ENCODE measurements at regions not wholly inside any gene's neighbourhood (a gene's known extent, or its start where the extent isn't known, plus 50 kb on each side); places are given as distances from the start of the nearest gene placed in this dataset.

DNA sequence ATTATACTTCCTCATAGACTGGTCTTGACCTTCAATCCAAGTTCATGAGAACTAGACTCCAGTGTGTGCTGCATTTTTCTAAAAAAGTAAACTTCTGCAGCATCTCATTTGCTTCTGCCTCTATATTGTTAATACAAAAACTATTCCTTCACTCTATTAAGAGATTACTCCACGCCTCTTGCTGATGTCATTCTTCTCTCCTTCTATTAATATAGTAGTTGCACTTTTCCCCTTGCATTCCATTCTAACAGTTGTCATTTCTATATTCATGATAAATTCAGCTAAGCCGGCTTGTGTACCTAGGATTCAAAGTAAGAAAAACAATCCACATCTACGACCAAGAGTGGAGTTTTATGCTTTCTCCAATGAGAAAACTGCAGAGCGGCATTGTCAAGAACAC, 480.4 kb upstream of the NOVA1 start:
- DNase-seq (ENCODE audit: low read depth in 2 of 2) = no peak

DNA sequence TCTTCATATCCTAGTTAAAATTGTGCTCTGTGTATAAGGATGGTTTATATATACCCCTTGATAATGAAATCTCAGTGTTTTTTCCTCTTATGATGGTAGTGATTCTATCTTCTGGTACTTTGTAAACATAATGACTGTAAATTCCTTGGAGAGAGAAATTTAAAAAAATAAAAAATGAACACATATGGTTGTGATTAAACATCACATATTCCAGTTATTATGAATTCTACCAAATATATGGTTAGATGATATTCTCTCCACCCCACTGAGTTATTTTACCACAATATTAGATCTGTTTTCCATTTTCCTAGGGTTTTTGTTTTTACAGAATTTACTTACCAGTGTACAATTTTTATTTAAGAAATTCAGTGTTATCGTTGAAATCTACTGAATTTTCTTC, 481.9 kb upstream of the NOVA1 start:
- no peak for DNase-seq (ENCODE audit: low read depth in 2 of 2)

DNA sequence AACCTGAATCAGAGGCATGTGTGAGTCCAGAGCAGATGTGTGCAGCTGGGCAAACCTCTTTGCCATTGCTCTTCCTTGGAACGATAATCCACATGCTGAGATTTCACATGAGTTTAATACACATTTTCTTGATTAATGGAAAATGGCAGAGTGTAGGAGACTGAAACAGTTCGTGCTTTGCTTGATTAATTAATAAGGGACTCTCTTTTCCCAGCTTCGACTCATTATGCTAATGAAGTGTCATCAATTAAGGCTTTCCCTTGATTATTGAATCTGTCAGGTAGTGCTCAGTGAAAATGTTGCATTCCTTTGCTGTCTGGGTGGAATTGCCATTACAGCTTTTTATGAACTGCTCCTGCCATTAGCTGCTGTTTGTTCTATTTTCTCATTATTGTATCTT, 487.7 kb upstream of the NOVA1 start:
- DNase-seq (ENCODE audit: low read depth in 2 of 2) = no peak

DNA sequence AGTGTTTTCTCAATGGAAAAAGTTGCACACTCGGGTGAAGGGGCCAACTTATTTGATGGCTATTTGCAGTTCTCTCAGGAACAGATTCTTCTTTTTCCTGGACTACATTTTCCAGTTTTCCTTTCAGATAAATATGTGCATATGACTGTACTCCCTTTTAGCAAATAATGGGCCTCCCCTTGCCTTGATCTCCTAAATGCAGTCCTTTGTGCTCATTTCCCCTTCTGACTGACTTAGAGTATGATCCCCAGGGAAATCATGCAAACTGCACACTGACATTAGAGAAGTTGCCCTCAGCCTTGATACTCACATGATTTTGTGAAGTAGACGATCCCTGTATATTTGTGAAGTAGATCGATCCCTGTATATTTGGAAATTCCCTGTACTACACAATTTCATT, 492.9 kb upstream of the NOVA1 start:
- DNase-seq (ENCODE audit: low read depth in 2 of 2) = no peak

DNA sequence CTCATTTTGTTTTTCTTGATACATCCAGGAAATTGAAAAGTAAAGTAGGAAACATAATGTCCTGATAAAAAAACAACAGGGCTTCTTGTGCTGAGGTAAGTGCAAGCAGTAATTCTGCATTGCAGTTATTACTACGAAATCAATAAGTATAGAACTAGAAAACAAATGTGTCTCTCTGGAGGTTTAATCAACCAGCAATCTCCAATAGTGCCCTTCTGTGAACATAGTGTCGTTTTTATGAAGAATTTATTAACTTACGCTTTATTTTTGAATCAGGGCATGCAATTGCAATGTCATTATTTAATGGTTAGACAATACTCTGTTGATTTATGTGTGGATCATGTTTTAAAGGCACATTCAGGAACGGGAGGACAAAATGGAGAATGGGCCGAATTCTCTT, 494.1 kb upstream of the NOVA1 start:
- no peak for DNase-seq (ENCODE audit: low read depth in 2 of 2)

DNA sequence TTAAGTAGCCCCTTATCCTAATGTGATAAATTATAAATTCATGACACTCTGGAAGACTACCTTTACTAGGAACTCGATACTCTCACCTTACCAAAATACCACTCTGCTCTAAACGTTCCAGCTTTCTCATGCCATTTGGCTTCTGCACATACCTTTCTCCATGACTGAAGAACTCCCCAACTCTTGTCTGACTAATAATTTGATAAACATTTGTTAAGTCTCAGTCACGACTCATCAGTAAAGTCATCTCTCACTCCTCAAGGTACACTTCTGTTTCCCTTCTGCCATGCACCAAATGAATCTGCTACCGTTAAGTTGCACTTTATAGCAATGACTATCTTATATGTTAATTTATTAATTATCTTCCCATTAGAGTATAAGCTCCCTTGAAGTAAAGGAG, 498.3 kb upstream of the NOVA1 start:
- DNase-seq (ENCODE audit: low read depth in 2 of 2) = no peak

DNA sequence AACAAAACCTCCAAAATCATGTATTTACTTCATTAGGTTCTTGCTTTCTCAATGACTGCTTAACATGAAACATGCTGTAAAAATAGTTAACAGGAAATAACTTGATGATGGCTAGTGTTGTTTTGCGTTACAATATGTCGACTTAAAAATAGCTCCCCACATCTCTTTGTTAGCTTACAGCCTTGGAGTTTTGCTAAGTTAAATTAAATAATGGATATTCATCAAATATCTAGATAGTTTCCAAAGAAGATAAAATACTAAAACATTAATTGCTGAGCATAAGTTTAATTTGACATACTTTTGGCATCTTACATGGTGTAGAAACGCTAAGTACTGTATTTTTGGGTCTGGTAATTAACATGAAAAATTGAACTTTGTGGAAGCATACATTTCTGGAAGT, 500.6 kb upstream of the NOVA1 start:
- DNase-seq (ENCODE audit: low read depth in 2 of 2) = no peak

DNA sequence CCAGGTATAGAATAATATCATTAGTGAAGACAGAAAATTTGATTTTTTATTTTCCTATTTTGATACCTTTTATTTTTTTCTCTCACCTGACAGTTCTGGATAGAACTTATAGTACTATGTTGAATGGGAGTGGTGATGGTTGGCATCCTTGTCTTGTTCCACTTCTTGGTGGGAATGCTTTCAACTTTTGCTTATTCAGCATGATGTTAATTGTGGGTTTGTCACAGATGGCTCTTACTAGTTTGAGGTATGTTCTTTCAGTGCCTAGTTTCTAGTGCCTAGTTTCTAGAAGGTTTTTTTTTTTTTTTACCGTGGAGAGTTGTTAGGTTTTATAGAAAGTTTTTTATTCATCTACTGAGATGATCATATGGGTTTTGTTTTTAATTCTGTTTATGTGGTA, 516.3 kb upstream of the NOVA1 start:
- no peak for DNase-seq (ENCODE audit: low read depth in 2 of 2)

DNA sequence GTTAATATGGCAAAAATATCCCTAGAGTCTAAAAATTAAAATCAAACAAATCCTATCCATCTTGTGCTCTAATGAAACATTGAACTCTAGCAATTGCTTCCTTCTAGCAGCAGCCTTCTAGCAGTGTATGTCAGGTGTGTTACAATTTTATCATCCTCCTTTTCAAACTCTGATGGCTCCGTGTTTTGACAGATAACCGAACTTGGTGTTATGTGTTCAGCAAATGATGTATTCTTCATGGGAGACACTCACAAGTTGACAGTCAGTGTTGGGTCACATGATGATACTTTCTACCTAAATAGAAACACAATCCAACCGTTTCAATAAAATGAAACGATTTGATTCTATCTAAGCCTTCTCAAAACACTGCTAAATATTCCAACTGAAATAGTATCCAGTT, 525.3 kb upstream of the NOVA1 start:
- no peak for DNase-seq (ENCODE audit: low read depth in 2 of 2)

DNA sequence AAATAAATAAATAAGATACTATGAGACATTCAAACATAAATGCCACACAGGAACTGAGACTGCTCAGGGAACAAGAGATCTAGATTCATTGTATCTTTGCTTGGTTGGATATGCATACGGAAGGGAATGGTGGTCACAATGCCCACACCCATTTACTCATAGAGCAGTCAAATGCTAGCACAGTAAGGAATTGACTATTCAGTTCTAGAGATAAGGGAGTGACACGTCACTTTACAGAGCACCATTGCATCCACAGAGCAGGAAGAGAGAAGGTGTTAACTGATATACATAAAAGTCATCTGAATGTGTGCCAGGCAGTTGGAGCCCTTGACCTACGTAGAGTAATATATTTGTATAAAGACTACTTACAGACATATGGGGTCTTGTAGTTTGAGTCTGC, 530.0 kb upstream of the NOVA1 start:
- DNase-seq (ENCODE audit: low read depth in 2 of 2) = no peak

DNA sequence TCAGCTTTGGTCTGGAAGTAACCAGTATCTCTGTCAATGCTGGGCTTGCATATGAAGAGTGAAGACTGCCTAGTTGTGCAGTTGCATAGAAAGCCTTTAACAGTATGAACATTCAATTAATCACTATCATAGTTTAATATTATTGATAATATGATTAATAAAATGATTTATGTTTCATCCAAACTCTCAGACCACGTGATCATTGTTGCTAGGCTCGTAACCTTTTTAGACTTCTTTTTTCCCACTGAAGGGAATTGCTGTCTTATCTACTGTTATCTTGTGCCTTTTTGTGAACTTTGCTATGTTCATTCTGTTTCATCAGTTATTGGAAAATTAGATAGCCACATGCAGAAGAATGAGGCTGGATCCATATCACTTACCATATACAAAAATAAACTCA, 536.4 kb upstream of the NOVA1 start:
- no peak for DNase-seq (ENCODE audit: low read depth in 2 of 2)

DNA sequence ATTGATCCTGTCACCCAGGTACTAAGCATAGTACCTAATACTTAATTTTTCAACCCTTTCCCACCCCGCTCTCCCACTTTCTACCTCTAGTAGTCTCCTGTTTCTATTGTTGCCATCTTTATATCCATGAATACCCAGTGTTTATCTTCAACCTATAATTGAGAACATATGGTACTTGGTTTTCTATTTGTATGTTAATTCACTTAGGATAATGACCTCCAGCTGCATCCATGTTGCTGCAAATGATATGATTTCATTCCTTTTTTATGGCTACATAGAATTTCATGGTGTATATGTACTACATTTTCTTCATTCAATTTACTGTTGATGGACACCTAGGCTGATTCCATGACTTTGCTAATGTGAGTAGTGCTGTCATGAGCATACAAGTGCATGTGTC, 547.3 kb upstream of the NOVA1 start:
- no peak for DNase-seq (ENCODE audit: low read depth in 2 of 2)

DNA sequence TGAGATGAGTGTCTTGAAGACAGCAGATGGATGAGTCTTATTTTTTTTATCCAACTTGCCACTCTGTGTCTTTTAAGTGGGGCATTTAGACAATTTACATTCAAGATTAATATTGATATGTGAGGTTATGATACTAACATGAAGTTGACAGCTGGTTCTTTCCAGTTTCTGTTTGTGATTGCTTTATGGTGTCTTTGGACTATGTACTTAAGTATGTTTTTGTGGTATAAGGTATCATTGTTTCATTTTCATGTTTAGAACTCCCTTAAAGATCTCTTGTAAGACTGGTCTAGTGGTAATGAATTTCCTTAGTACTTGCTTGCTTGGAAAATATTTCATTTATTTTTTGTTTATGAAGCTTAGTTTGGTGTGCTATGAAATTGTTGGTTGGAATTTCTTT, 550.3 kb upstream of the NOVA1 start:
- DNase-seq (ENCODE audit: low read depth in 2 of 2) = no peak

DNA sequence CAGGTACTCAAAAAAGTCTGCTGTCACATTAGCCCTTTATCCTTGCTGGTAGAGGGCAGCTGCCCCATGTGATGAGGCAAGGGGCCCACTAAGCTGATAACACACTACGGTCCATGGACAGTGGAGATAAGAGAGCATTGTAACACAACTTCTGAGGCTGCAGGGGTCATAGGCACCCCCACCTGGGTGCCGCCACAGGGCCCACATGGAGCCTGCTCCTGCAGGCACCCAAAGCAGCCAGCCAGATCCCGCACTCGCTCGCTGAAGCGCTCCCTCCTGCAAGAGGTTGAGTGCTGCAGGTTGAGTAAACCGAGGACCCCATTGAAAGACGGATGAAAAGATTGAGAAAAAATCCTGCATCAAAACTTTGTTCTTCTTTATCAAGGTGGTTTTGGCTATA, 566.3 kb upstream of the NOVA1 start:
- no peak for DNase-seq (ENCODE audit: low read depth in 2 of 2)

DNA sequence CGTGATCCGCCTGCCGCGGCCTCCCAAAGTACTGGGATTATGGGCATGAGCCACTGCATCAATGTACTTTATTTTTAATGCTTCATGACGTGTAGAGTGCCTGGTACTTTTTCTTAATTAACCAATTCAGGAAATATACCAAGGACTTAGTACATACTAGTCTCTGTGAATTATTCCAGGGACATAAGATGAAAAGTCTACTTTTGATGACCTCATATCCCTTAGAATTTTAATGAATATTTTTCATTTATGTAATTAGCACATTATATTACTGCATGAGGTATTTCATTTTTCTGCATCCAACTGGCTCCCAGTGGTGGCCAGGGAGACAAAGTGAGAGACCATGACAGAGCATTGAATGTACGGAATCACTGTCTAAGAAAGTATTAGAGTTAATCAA, 577.7 kb upstream of the NOVA1 start:
- no peak for DNase-seq (ENCODE audit: low read depth in 2 of 2)

DNA sequence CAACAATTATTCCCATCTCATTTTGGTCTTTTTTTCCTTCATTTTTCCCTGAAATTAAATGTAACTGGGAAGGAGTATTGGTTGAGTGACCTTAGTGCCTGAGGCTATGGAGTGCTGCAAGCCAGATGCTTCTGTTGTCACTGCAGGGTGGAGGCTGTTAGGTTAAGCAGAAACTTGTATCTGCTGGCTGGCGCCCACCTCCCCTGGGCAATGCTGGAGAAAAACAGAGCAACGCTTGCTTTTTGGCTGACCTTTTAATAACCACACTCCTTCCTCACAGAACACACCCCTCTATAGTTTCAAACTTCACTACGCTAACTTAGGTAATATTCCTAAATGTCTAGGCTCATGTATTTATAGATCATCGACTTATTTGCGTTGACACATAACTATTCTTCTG, 583.5 kb upstream of the NOVA1 start:
- no peak for DNase-seq (ENCODE audit: low read depth in 2 of 2)

DNA sequence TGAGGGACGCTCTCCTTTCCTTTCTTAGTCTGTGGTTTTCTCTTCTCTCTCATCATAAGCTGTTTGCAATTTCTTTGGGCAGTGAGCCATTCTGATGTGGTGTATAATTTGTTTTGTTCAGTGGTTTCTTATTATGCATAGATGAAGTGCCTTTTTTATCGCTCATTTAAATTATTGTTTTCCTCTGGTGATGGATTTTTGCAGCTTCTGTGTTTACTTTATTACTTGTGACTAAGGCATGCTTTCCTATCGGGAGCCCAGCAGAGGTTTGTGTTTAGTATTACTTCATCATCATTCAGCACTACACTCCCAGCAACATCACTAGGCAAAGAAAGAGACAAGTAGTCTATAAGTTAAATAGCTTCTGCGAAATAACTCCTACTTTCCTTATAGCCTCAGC, 586.6 kb upstream of the NOVA1 start:
- DNase-seq (ENCODE audit: low read depth in 2 of 2) = no peak

DNA sequence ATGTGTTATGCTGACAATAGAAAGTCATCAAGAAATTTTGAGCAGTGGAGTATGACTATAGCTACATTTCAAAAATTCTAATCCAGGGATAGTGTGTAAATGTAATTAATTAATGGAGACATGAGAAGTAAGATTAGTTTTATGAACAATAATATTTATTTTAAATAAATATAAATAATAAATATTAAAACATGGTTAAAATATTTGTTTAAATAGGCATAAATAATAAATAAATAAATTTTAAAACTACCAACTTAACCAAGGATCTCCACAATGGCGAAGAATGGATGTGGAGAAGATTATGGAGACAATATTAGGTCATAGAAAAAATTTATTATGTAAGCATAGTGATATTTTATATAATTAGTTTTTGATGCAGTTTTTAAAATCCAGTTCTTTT, 588.2 kb upstream of the NOVA1 start:
- no peak for DNase-seq (ENCODE audit: low read depth in 2 of 2)

DNA sequence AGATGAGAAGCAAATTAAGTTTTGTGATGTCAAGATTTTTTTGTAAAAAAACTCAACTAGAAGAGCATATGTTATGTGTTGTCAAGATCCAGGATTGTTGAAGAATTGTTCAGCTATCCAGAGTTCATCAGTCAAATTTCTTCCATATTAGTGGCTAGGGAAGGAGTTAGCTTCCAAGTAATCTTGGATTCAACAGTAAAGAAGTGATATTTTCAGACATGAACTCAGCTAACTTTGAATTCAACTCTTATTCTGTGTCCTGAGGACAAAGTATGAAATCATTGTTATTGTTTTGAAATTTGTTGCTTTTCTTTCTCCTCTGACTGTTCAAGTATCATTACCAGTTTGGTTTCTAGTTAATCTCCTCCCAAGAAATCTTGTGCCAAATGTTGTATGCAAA, 589.3 kb upstream of the NOVA1 start:
- DNase-seq (ENCODE audit: low read depth in 2 of 2) = no peak

DNA sequence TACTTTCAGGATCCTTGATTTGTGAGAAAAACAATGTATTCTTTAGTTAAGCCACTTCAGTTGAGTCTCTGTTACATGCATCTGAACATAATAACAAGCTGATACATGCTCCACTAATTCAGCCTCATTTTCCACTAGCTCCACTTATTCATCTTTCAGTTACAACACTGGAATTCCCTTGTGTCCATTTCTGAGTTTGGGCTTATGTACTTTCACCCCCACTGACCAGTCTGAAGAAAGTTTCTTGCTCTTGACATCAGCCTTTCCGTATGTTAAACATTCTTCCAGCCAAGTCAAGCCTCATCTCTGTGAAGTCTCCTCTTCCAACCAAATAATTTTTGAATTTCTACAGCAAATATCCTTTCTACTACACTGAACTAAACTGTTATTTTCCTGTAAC, 592.5 kb upstream of the NOVA1 start:
- no peak for DNase-seq (ENCODE audit: low read depth in 2 of 2)

DNA sequence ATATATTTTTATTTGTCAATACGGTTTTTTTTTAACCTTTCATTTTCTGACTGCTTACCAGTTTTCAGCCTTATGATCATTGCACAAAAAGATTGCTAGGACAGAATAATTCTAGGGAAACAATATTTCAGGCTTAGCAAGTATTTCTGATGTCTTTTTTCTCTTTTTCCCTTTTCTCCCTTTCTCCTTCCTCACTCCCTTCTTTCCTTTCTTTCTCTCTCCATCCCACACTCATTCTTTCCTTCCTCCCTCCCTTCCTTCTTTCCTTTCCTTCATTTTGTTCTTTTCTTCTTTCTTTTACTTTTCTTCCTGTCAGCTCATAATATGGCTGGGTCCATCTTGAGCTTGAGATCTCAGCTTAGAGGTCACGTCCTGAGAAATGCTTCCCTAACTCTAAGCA, 601.4 kb upstream of the NOVA1 start:
- no peak for DNase-seq (ENCODE audit: low read depth in 2 of 2)

DNA sequence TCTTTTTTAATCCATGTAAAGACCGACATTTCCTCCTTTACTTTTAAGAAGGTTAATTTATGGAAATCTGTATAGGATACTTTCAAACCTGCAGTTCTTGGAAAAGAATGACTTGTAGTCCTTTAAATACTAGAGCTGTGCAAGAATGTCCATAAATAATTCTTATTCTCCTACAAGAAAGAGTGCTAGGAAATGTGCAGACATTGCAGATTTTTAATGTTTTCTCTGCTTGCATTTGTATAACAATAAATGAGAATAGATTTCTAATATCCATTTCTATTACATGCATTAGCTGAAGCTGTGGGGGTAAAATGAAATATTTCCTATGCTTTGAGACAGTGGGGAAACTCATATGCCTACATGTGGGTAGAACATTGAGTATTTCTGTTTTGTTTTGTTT, 607.2 kb upstream of the NOVA1 start:
- DNase-seq (ENCODE audit: low read depth in 2 of 2) = no peak

DNA sequence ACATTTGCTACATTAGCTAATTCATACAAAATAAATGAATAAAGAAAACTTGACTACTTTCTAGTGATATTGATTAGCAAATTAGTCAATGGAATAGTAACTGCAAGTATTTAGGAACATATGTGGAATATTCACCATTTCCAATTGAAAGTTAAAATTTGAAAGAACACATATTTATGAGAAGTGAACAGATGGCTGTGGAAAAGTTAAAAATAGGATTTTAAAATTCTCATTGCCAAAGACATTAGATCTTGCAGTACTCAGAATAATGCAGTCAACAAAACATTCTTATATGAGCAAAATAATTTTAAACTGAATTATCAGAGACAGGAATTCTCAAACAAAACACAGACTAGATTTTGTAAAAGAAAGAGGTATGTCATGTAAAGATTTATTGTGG, 613.9 kb upstream of the NOVA1 start:
- DNase-seq (ENCODE audit: low read depth in 2 of 2) = no peak

DNA sequence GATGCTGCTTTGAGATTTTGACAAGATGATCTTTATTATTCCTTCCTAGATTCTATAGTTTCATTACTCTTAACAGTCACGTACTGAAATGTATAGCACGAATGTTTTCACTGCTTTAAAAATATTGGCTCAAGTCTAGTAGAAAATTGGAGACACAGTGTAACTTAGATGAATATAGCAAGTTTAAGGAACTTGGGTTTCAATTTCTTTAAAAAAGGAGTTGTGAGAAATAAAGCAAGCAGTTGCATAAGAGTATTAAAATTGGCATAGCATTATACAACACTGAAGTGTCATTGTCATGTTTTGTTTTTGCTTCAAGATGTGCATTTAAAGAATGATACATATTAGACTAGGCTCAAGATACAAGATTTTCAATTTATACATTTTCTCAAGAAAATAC, 624.8 kb upstream of the NOVA1 start:
- DNase-seq (ENCODE audit: low read depth in 2 of 2) = no peak

DNA sequence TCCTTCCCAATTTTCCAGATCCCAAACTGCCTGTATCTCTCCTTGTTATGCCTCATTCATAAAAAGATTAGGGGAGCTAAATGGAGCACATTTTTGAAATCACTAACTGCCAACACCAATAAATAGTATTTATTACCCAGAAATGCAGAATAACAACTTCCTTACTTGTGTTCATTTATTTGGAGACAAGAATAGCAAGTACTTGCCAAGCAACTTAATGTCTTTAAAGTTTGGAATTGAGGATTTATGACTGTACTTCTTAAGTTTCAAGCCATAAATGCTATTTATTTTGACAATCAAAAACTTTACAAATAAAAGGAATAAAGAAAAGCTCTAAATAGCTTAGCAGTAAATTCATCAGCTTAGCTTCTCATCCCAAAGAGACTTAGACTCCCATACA, 626.1 kb upstream of the NOVA1 start:
- DNase-seq (ENCODE audit: low read depth in 2 of 2) = no peak
